ENCODE measurements at regions not wholly inside any gene's neighbourhood (a gene's known extent, or its start where the extent isn't known, plus 50 kb on each side); places are given as distances from the start of the nearest gene placed in this dataset.

- Histone ChIP-seq H3K27me3 (no peaks in the 10 kb centered on the region), H3K36me3 (no peaks in the 10 kb centered on the region), H3K4me1 (no peaks in the 10 kb centered on the region), H3K27ac (no peak overlapping the region), H3K9me3 (no peaks in the 10 kb centered on the region), H3K4me3 (no peak overlapping the region)
- TF ChIP-seq POLR2AphosphoS5 (IDR thresholded peaks at IDR 0.05; ENCODE audit: insufficient read depth in 1 of 2, low read depth in 1 of 2), result no peak
- TF ChIP-seq CTCF (IDR thresholded peaks at IDR 0.05), result no peak
- no peak for TF ChIP-seq POLR2A (IDR thresholded peaks at IDR 0.05)
- intact Hi-C loops (cut with DNase I), result no loop called here
- DNase-seq (ENCODE audit: extremely low spot score in 2 of 2), result no peak
Observed at GRCh38 chr1:199817266-199817665, 210.2 kb upstream of the NR5A2 start.

- TF ChIP-seq POLR2AphosphoS5 (IDR thresholded peaks at IDR 0.05; ENCODE audit: insufficient read depth in 1 of 2, low read depth in 1 of 2) (no peak), POLR2A (IDR thresholded peaks at IDR 0.05) (no peak), CTCF (IDR thresholded peaks at IDR 0.05) (no peak)
- H3K36me3 ChIP-seq, result no peaks in the 10 kb centered on the region
- no peaks in the 10 kb centered on the region for H3K4me1 ChIP-seq
- no peaks in the 10 kb centered on the region for H3K9me3 ChIP-seq
- no peak overlapping the region for H3K27ac ChIP-seq
- H3K4me3 ChIP-seq, result no peak overlapping the region
- intact Hi-C loops (cut with DNase I), result no loop called here
- H3K27me3 ChIP-seq, result no peaks in the 10 kb centered on the region
- no peak for DNase-seq (ENCODE audit: extremely low spot score in 2 of 2)
Observed at GRCh38 chr1:199821029-199821779, 206.3 kb upstream of the NR5A2 start.

GRCh38 chr1:199832451-199832850 lies 195.1 kb upstream of the NR5A2 start:
- TF ChIP-seq CTCF (IDR thresholded peaks at IDR 0.05) (no peak), POLR2A (IDR thresholded peaks at IDR 0.05) (no peak), POLR2AphosphoS5 (IDR thresholded peaks at IDR 0.05; ENCODE audit: insufficient read depth in 1 of 2, low read depth in 1 of 2) (no peak)
- intact Hi-C loops (cut with DNase I), result no loop called here
- no peak overlapping the region for H3K4me3 ChIP-seq
- no peaks in the 10 kb centered on the region for H3K27me3 ChIP-seq
- no peaks in the 10 kb centered on the region for H3K36me3 ChIP-seq
- no peak overlapping the region for H3K27ac ChIP-seq
- H3K4me1 ChIP-seq, result no peaks in the 10 kb centered on the region
- no peak for DNase-seq (ENCODE audit: extremely low spot score in 2 of 2)
- no peaks in the 10 kb centered on the region for H3K9me3 ChIP-seq

- no peaks in the 10 kb centered on the region for H3K27me3 ChIP-seq
- intact Hi-C loops (cut with DNase I), result loop anchor here (5.0 kb wide), 1 partner anchor 1273 kb away; no protein-coding TSS in a partner anchor
- no peaks in the 10 kb centered on the region for H3K9me3 ChIP-seq
Observed at GRCh38 chr1:199834711-199835110, 192.8 kb upstream of the NR5A2 start.

More at GRCh38 chr1:199834711-199835110, 192.8 kb upstream of the NR5A2 start:
- no peak for DNase-seq (ENCODE audit: extremely low spot score in 2 of 2)
- Histone ChIP-seq H3K4me3 (no peak overlapping the region), H3K4me1 (no peaks in the 10 kb centered on the region), H3K36me3 (no peaks in the 10 kb centered on the region), H3K27ac (no peak overlapping the region)
- no peak for TF ChIP-seq POLR2A (IDR thresholded peaks at IDR 0.05)
- no peak for TF ChIP-seq POLR2AphosphoS5 (IDR thresholded peaks at IDR 0.05; ENCODE audit: insufficient read depth in 1 of 2, low read depth in 1 of 2)
- no peak for TF ChIP-seq CTCF (IDR thresholded peaks at IDR 0.05)

All from vagina (tissue), 2 donors.